Endothelial cell of umbilical vein (primary cell): ENCODE measurements at regions not wholly inside any gene's neighbourhood (a gene's known extent, or its start where the extent isn't known, plus 50 kb on each side); places are given as distances from the start of the nearest gene placed in this dataset.

Experiments used
- CTCF ChIP-seq, 2 donors: IDR thresholded peaks; 1 replicate in 1 of 2; 2 replicates in 1 of 2; pipeline ENCODE4 v1.5.1; 2011; ENCODE audit warnings: low read length in 2 of 2, mild to moderate bottlenecking in 2 of 2, moderate library complexity in 2 of 2, control low read depth in 1 of 2, inconsistent platforms in 1 of 2, low read depth in 1 of 2; ENCODE audit not compliant: insufficient read depth in 1 of 2; ENCODE audit errors: extremely low read depth in 1 of 2
- EZH2 ChIP-seq: IDR thresholded peaks from 2 replicates; pipeline ENCODE4 v1.6.1; 2012; ENCODE audit warnings: borderline replicate concordance, low read depth, mild to moderate bottlenecking, moderate library complexity, low read length, inconsistent platforms; ENCODE audit not compliant: severe bottlenecking
- JUN ChIP-seq: IDR thresholded peaks from 2 replicates; pipeline ENCODE4 v1.6.1; 2011; ENCODE audit warnings: borderline replicate concordance, low read depth; ENCODE audit not compliant: insufficient read length, insufficient read depth

GRCh38 chr12:68438601-68439000, 106.4 kb upstream of the MDM1 start:
- TF ChIP-seq JUN (no peak), CTCF (IDR thresholded peaks at IDR 0.05; ENCODE audit: extremely low read depth in 1 of 2, insufficient read depth in 1 of 2, low read depth in 1 of 2, low read length in 2 of 2) (no peak), EZH2 (no peak)
